Putamen (tissue), 1 donor: ENCODE measurements at regions not wholly inside any gene's neighbourhood (a gene's known extent, or its start where the extent isn't known, plus 50 kb on each side); places are given as distances from the start of the nearest gene placed in this dataset.

Experiments used
- DNase-seq: peaks from one replicate; pipeline ENCODE4 v3.0.0-alpha.2; 2016; ENCODE audit warnings: low spot score

DNA sequence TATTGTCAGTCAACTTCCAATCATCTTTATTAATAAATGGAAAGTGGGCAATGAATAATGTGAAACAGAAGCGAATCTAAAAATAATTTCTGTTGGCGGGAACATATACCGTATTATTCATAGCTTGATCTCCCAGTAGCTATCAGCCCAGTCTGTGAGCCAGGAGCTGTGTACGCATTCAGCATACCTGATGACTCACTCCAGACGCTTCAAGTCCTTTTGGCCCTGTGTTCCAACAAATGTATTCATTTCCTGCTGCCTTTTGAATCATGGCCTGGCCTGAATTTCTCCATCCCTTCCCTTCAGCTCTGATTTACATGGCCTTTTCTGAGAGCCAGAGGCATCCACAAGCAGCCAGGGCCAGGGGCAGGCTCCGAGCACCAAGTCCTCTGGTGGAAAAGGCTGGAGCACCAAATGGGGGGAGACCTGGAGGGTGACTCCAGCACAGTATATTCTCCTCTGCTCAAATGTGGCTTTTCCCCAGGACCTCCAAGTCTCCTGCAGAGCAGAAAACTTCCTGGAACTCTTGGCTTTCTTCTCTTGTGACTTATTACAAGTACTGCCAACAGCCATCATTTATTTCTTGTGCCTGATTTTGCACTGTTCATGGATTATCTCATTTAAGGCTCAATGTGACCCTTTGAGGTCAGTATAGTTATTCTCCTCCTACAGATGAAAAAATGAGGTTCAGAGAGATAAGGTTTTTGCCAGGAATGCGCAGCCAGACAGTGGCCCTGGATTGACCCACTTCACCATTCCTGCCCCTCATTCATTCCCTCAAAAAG lies 108.7 kb downstream of the EN1 start:
- no peak for DNase-seq

DNA sequence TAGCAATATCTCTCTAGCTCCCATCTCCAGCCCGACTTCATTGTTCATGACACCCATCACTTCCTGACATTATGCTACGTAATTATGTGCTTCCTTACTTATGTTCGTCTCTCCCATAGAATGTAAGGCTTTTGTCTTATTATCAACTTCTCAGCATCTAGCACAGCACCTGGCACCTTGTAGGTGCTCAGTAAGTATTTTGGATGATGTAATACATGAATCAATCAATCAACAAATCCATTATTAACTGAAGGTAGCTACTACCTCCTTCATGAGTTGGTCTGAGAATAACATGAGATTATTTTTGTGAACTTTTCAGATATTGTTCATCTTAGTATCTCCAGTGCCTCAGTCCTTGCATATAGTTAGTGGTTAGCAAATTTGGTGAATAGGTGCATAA lies 109.3 kb downstream of the EN1 start:
- no peak for DNase-seq

DNA sequence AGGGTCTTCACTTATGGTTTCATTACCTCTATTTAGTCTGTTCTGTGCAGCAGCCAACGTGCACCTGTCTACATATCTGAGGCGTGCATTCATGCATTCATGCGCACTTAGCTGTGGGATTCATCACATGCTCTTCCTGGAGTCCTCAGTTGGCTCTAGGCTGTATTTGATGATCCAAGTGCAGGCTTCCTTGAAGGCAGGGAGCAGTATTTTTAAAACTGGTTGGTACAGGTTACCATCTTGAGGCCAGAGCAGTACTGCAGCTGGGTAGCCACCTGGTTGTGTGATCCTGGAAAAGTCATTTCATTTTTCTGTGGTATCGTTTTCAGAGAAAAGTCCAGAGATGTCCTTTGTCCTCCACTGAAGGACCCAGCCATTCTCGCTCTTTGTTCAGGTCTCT lies 109.8 kb downstream of the EN1 start:
- DNase-seq, result no peak

DNA sequence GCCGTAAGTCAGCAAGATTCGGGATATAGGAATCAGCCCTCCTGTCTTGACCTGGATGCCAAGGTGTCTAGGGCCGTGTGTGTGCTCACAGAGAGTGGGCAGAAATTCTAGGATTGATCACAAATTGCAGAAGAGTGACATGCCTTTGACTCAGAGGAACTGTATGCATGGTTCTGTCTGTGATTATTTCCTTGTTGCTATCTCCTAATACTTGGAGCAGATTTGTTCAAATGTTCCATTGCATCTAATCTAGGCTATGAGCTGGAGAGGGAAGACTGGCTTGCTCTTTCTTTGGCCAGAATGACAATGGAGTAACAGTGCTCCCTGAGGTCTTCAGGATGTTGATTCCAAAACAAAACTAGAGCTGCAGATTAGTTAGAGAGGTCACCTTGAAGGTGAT lies 115.0 kb downstream of the EN1 start:
- no peak for DNase-seq

DNA sequence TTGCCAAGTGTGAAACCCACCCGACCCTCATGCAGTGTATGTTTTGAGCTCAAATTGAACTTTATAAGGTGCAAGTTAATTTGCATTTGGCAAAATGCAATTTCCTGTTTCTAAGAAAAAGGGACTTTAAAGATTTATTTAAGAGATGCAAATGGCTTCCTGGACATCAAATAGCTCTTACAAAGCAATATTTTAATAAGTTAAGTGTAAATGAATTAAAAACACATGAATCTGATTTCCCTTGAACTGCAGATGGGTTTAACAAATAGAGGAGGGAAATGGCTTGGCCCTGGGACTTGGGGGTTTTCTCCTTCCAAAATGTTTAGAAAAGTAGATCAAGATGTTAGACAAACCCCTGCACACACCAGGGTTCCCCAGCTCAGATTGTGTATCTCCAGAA lies 116.0 kb downstream of the EN1 start:
- DNase-seq, result no peak

DNA sequence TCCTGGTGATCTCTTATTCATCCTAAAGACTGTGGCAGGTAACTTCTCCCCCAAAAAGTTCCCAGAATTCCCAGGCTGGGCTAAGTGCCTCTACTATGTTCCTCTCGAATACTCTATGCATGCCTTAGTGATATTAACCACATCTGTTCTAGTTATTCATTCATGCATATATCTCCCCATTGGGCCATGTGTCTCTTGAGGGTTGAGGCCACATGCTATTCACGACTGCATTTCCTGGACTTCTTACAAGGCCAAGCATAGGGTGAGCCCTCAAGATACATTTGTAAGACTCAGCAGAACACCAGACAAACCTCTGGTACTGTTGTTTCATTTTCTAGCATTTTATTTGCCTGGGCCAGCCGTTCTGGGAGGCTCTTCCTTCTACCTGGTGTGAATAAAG lies 117.0 kb downstream of the EN1 start:
- DNase-seq, result no peak

DNA sequence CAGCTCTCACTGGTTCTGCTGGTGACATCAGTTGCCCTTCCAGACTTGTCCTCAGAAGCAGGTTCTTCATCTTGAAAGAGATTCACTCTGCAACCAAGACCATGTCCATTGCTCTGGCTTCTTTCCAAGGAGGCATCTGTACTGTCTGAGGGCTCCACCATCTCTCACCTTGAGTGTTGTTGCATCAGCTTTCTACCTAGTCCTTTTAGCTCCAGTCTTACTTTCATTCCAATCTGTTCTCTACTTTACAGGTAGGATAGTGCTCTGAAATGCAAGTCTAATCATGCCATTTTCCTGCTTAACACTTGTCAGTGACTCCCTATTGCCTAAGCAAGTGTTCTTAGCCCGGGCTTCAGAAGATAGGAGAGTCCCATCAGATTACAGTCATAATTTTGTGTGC lies 117.7 kb downstream of the EN1 start:
- no peak for DNase-seq

DNA sequence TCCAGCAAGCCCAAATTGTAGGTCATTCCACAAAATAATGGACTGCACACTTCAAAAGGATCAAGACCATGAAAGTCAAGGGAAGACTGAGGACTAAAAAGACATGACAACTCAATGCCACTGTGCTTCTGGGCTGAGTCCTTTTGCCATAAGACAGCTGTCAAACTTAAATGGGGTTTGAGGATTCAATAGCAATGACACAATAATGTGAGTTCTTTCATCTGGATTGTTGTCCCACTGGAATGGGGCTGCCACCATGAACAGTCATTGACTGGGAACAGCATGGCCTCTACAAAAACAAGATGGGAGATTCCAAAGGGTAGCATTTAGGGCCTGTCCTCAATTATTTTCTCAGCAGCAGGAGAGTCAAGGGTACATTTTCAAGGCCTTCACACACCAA lies 118.5 kb downstream of the EN1 start:
- no peak for DNase-seq

DNA sequence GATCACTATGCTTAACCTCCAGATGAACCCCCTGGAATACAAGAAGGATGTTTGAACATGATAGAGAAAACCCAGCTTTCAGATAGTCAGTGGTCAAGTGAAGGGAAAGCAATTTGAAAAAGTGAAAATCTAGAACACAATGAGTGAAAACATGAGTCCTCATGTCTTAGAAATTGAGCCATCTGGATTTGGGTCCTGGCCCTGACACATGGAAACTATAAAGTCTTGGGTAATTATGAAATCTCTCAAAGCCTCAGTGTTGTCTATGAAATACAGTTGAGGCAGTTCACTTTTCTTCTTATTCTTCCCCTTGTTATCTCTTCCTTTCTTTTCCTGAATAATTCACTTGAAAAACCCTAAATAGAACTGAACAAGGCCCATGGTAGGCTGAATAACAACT lies 120.6 kb downstream of the EN1 start:
- DNase-seq, result no peak

DNA sequence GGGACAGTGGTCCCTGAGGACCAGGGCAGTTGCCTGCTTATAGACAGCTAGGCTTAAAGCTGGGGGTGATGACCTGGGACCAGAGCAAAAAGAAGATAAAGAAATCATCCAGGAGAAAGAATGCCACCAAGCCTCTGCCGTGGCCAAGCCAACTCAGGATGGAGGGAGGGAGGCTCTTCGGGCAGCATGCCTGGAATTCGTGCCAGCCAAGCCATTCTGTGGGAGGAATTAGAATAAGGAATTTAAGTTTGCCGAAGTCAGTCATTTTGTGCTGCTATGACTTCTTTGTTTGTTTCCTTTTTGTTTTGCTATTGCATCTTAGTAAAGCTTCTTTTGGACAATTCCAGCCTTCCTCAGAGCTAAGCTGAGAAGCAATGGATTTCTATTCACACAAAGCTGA lies 124.1 kb downstream of the EN1 start:
- no peak for DNase-seq

DNA sequence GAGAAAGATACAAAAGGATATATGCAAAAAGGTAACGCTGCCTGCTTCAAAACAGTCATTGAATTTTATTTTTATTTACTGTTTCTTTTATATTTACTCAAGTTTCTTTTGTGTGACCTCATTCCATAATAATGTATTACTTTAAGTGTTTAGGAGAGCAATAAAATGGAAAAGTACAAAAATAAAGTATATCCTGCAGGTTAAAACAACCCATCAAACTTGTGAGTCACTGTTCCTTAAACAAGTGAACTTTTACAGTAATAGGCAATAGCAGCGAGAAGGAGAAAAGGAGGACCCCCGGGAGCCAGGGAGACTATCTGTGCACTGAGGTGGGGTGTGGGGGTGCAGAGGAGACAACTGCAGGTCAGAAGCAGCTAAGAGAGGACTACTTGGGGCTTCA lies 124.5 kb downstream of the EN1 start:
- DNase-seq, result no peak

DNA sequence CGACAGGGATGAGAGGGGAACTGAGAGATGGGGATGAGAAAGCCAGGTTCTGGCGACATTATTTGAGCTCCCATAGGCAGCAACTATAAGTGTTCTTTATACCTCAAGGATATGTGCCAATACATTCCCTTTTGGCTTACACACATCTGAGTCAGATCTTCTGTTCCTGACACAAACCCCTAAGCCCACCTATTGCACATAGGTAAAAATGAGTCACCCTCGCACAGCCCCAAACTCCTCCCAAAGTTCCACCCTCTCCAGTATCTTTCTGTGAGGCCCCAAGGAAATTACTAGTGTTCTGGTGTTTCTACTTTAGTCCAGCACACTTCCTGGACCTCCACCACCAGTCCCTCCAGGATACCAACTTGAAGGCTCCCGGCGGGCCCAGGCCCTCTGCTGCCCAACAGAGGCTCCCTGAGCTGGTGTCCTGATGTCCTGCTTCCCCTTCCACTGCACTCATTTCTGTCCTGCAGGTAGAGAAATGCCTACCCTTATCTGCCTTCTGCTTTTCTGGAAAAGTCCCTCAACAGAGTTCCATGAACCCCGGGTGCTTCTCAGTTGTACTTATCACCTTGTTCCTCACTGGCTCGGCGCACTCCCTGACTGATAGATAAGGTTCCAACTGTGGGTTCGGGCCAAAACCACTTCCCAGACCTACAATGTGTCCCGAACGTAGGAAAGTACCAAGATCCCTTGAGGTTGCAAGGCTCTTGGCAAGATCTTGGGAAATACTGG lies 125.5 kb downstream of the EN1 start:
- no peak for DNase-seq

DNA sequence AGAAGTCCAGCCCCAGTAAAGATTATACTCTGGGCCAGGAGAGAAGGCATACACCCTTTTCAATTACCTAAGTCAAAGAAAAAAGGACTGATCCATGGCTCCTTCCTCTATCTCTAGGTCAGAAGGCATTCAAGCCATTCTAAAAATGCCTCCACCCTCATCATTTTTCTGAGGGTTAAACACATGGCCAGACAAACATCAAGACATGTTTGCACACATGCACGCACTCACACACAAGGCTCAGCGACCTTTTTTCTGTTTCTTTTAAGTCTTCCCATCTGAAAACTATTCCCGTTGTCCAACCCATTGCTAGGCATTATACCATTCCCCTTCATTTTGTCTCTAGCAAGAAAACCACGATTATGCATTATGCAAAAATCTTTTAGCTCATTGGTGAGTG lies 126.6 kb downstream of the EN1 start:
- no peak for DNase-seq

DNA sequence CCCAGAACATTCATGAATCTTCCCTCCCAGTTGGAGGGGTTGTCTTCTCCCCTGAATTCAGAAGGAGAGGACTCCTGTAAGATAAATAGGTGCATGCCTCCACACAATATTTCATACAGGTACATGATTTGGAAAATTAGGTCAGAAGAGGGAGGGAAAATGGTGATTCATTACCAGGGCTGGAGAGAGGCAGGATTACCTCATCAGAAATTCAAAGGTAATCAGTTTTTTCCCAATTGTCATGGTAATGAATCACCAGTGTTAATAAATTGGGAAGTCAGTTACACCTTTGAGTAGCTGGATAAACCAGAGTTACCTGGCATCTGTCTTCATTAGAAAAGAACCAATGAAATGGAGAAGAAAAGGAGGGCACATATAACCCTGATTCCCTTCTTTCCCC lies 128.5 kb downstream of the EN1 start:
- DNase-seq, result peak; percentile 38

DNA sequence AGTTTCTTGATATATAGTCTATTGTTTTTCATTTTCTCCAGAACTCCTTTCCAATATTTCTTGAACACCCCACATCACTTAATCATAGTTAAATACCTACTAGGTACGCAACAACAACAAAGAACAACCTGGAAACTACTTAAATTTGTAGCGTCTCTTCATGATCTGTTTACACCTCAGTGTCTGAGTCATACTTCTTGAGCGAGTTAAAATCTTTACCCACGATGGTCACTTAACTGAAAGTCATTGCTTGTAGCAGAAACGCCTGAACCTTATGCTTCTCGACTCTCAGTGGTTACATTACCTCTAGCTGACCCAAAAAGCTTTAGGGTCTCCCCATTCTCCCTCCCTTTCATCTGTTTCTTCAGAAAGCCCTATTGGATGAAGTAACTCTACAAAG lies 131.3 kb downstream of the EN1 start:
- DNase-seq, result no peak

DNA sequence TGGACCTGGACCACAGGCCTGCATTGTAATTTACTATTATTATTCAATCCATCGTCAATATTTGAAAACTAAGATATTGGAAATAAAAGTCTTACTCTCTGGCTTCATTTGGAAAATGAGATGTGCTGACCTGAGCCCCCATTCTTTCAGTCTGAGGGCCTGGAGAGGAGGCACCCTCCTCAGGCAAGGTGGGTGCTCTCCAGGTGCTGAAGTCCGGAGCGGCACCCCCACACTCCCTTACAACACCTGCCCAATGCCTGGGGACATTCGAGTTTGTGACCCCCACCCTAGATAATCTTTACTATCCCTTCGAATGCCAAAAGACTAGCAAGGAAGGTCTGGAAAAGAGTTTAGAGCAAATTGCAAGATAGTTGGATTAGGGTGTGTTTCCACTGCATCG lies 133.3 kb downstream of the EN1 start:
- no peak for DNase-seq

DNA sequence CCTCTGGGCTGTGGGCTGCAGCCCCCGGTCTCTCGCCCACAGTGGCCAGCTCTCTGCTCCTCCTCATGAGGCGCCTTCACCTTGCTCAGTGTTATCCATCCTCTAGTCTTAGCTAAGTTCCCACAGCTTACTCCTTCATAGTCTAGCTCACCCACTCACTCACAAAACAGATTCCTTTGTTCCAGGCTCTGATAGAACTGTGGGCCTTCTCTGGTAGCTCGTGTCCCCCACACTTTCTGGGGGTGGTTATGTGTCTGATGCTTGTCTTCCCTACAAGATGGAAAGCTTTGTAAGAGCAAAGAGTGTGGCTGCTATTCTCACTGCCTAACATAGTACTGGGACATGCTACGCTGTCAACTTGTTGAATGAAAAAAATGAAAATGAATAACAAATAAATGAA lies 135.8 kb downstream of the EN1 start:
- peak; percentile 59 for DNase-seq

DNA sequence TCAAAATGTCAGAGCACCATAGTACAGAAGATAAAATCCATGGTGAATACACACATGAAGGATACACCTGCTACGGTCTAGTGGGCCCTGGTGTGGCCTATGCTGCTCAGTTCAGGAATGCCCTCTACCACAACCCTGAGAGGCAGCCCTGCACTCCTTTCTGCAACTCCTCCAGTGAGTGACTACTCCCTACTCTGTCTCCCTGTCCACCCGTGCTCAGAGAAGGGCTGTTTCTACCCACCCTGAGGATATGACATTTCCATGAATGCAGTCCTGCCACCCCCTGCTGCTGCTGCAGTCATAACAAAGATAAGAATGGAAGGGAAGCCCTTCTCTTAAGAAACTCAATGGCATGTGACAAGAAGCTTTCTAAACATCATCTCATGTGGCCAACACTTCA lies 137.0 kb downstream of the EN1 start:
- DNase-seq, result no peak

DNA sequence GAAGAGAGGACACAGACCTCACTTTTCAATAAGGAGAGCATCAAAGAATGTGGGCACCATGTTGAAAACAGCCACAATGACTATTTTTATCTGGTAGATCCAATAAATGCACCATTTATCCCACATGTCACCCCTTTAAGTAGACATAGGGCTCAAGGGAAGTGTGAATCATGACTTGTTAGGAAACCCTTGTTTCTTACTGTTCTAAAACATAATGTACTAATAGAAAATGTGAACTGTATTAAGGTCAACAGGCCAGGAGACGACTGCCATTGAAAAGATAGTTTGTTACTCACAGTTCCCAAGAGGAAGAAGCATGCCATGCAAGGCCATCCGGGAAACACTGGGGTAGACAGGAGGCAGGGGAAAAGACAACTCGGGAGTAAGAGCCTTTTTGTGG lies 137.7 kb downstream of the EN1 start:
- DNase-seq, result no peak

DNA sequence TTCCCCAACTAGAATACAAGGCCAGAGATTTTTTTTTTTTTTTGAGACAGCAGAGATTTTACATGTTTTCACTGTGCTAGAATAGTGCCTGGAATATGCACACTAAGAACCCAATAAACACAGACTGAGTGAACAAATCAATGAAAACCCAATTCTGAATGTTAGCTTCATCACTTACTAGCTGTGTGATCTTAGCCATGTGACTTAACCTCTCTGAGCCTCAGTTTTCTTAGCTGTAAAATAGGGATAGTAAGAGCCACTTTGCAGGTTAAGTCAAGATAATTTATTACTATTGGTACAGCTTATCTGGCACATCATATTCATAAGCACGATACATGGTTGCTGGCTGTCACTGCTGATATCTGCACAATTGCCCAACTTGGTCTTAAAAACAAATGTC lies 140.6 kb downstream of the EN1 start:
- no peak for DNase-seq

DNA sequence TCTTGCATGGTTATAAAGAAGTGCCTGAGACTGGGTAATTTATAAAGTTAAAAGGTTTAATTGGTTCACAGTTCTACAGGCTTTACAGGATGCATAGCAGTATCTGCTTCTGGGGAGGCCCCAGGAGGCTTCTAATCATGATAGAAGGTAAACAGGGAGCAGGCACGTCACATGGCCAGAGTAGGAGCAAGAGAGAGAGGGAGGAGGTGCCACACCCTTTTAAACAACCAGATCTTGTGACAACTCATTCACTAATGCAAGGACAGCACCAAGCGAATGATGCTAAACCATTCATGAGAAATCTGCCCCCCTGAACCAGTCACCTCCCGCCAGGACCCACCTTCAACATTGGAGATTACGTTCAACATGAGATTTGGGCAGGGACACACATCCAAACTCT lies 141.1 kb downstream of the EN1 start:
- DNase-seq, result no peak

DNA sequence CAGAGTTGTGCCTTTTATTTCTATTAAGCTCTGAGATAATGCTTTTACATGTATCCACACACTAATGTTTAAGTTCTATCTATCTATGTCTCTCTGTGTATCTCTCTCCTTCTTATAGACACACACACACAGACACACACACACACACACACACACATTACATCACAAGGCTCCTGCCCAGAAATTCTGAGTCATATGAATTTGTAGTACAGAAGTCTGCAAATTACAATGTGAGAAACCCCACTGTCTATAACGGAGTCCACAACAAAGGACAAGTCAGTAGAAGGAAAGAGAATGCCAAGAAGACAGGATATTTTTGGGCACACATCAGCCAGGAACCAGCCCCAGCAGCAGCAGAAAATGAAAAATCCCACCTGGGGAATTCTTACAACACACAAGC lies 142.4 kb downstream of the EN1 start:
- no peak for DNase-seq

DNA sequence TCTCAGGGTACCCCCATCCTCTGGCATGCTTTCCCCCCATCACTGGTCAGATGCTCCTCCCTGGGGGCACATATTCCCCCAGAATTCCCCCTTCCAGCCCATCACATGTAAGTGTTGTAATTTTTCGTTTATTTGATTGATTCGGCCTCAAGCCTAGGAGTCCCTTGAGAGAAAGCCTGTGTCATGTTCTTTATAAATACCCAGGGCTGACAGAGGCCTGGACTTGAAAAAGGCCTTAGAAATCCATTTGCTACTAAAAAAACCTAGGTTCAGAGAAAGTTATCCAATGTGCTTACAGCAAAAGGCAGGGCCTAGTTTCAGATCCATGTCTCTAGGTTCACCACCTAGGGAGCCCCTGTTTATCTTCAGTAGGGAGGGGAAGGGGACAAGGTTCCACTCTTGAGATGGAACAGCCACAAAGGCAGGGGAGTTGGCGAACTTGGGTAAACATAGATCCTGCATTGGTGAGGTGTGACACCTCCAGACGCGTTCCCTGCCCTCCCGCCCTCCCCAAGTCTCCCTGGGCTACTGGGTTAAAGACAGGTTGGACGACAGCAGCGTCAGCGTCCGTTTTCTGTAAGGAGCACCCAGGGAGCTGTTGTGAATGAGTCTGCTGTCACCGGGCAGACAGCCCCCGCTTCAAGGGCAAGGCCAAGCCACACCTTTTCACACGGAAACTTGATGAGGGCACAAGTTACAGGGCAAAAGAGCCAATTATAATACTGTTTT lies 147.8 kb downstream of the EN1 start:
- no peak for DNase-seq
